Left forelimb (tissue), 1 donor: ENCODE measurements at regions not wholly inside any gene's neighbourhood (a gene's known extent, or its start where the extent isn't known, plus 50 kb on each side); places are given as distances from the start of the nearest gene placed in this dataset.

Experiments used
- DNase-seq: peaks from one replicate; pipeline ENCODE4 v3.0.0-alpha.2; 2018; ENCODE audit warnings: low spot score

DNA sequence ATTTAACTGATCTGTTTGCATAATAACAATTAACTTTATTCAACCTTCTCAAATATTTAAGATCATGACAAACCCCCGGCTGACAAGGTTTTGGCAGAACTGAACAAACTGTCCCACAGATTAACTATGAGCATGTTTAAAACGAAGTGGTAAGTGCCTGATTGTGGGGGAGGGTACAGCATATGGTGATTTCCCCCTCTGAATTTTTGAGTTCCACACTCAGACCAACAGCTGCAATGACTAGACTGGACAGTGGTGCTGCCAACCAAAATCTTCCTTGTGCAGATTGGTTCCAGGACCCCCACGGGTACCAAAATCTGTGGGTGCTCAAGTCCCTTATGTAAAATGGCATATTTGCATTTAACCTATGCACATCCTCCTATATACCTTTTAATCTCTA is 449.5 kb downstream of the SHQ1 start:
- DNase-seq = no peak

DNA sequence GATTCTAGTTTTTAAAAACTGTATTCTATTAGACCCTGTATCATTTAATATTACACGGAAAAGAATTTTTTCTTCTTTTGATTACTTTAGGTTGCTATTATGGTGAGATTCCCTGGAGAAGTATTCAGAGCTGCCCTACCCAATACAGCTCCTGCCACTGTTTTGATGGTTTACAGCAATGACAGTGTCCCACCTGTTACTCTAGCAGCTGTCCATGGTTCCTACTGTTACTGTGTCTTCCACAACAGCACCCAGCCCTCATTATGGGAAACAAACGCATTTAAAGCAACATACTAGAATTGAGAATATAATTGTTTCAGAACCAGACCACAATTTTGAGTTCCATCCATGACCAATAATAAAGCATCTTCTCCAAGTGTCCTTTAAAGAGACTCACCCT is 450.7 kb downstream of the SHQ1 start:
- no peak for DNase-seq

DNA sequence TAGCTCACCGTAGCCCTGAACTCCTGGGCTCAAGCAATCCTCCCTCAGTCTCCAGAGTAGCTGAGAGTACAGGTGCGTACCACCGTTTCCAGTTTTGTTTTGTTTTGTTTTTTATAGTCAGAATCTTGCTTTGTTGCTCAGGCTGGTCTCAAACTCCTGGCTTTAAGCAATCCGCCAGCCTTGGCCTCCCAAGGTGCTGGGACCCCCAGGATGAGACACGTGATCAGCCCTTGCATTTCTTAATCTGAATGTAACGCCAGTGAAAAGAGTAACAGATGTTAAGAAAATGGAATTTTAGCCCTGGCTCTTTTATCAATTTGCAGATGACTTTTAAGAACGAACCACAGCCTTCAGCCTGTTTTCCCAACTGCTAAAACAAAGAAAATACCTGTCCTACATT is 451.3 kb downstream of the SHQ1 start:
- DNase-seq = no peak

DNA sequence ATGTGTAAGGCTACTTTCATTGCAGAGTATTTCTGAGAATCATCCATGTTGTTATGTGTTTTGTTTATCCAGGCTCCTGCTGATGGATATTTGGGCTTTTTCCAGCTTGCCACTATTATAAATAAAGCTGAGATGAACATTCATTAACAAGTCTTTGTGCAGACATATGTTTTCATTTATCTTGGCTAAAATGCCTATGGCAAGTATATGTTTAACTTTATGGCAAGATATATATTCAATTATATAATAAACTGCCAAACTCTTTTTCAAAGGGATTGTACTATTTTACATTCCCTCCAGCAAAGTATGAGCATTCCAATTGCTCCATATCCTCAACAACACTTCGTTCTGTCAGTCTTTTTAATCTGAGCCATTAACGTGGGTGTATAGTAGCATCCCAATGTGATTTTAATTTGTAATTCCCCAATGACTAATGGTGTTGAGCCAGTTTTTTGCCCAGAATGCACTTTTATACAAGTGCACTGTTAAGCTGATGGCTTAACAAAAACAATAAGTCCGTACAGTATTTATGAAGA is 452.4 kb downstream of the SHQ1 start:
- DNase-seq = no peak

DNA sequence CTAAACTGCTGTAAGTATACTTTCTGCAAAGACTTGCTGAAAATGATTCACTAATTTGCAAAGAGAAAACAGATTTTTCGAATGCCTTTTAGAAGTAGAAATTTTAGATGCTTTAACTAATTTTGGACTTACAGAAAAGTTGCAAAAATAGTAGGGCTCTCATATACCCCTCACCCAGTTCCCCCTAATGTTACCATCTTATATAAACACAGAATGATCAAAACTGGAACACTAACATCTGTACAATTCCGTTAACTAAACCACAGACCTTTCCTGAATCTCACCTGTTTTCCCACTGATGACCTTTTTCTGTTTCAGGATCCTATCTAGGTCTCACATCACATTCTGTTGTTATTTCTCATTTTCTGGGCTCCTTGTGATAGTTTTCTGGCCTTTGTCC is 454.8 kb downstream of the SHQ1 start:
- no peak for DNase-seq

DNA sequence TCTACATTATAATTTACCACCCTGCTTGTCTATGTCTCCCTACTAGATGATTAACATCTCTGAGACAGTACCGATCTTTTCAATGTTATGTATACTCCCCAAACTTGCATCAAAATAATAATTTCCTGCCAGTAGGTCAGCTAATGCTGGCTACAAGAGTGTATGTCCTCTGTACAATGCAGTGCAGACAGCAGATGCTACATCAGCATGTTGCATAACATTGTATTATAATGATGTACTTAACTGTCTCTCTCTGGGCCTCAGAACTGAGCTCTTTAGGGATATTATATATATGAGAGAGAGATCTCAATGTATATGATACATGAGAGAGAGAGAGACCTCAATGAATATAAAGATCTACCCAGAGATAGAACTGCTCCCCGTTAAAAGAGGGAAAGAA is 456.6 kb downstream of the SHQ1 start:
- no peak for DNase-seq

DNA sequence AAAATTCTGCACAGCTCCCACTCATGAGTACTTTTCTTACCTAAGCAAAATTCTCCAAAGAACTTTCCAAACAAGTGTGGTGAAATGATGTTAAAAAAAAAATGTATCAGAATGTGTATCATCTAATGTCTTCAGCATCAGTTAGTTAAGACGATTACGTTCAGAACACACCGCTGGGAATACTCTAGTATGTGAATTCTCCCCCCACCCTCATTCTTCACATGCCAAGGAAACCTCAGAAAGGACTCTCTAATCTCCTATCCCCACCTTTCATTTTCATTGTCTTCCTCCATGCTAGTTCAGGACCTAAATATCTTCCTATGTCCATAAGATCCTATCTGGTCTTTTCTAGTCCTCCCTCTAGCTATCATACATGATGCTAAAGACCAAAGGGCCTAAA is 457.4 kb downstream of the SHQ1 start:
- no peak for DNase-seq

DNA sequence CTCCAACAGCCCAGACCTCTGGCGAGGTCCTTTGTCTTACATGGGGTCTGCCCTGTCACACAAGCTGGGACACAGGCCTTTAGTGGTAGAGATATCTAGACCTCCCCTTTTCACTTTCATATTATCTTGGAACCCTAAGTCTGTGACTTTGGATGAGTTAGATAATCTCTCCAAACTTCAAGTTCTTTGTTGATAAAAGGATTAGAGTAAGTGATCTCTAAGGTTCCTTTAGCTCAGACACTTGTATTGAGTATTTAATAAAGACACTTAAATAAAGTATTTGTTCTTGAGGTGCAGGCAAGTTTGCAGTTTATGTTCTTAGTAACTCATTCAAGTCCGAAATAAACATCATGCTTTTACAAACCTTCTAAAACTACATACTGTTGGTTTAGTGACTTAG is 459.6 kb downstream of the SHQ1 start:
- no peak for DNase-seq

DNA sequence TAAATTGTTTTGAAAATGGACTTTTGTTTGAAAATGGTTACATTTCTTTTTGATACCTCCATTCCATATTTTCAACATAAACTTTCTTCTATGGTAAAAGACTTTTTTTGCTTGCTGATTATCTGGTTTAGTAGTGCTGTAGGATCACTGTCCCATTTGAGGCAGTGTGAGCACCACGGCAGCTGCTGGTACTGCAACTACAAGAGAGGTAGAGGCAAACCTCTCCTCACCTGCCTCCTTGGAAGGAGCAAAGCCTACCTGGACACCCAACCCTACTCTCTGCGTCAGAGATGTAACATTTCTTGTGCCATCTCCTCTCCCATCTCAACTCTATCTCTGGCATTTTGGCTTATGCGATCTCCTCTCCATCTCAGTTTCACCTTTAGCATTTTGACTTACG is 460.1 kb downstream of the SHQ1 start:
- no peak for DNase-seq

DNA sequence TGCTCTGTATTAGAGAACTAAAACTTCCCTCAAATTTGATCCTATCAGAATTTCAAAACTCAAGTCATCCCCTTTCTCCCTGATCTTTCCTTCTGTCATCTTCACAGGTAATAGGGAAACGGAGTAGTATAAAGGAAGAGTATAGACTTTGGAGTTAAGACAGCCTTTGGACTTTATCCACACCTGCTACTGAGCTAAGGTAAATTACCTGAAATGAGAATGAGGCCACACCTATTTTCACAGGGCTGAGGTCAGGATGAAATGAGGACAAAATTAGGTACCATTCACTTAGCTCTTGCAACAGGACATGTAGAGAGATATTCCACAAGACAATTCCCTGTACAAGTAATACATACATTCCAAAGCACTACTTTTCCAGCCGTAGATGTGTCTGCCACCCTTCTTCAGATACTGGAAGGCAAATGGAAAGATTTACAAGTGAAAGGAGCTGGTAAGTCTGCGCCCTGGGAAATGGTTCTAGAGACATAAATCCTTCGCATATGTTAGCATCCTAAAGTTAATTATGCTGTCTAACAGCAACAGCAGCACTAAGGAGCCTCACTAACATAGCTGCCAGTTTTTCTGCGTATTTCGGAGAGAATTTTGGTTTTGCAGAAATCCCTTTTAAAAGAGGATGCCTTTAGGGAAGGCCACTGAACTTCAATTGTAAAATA is 461.8 kb downstream of the SHQ1 start:
- no peak for DNase-seq

DNA sequence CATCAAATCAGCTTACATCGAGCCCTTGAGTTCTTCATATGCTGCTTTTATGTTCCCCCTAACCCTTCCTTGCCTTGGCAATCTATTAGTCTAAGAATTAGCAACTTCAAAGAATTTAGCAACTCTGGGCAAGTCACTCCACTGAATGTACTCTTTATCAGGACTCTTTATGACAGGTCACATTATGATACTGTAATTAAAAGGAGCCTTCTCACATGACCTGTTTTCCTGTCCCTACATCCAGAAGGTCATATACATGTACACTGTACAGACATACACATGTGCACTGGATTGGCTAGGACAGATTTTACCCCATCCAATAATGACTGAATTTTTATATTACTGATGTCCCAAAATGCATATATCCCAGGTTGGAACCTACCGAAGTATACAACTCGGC is 463.1 kb downstream of the SHQ1 start:
- DNase-seq = no peak

DNA sequence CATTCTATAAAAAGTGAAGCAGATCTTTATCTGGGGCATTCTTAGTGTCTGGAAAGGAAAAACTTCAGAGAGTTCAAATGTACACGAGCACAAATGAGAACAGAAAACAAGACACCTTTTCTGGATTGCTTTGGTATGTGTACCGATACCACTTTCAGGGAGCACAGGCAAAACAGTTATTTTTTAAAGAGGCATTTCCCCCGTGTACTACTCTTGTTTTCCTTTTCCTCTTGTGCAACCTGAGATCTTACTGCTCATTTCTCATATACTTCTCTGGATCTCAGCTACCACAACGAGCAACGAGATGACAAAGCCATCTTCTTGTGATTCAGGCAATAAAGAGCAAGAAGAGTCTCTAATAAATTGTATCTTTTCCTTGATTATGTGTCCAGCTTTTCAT is 463.6 kb downstream of the SHQ1 start:
- DNase-seq = no peak

DNA sequence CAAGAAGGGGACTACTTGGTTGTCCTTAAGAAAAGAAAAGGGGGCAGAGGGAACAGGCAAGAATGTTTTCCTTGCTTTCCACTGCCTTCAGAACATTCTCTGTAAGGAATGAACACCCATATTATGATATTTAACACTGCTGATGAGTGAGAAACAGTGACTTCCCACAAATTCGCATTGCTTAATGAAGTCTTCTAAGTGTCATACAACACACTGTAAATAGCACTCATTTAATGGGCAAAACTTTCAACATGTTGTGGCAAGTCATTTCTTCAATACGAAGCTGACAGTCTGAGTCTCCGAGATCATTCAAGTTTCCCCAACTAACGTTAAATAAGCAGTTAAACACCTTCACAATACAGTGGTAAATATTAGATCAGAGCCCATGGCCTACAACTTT is 464.4 kb downstream of the SHQ1 start:
- DNase-seq = no peak

DNA sequence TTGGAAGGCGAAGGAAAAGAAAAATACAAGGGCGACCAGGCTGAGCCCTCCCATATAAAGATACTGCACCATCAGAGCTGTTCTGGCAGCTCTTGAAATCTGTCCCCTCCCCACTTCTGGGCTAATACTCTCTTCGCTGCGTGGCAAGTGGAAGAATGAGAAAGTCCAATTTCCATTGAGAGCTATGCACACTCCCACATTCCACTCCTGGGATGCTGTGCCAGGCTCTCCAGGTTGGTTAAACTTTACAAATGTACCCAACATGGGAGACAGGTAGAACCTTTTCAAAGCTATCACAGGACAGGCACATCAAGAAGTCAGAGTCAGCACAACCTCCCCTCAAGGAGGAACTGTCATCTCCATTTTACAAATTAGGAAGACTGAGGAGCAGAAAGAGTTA is 465.0 kb downstream of the SHQ1 start:
- no peak for DNase-seq

DNA sequence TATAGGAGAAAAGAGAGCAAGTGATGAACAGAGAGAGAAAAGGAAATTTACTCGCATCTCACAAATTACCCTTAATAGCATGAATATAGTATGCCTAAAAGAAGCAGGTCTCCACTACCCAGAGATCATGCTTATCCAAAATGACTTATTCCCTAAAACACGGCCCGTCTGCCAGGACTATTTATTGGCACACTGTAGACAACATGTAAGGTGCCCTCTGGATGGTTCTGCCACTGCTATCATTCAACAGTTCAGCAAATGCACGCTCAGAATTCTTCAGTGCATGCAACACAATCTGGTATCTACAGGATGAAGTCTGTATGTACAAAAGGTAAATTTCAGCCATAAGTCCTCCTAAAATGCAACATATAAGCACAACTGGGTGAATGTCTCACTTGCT is 465.8 kb downstream of the SHQ1 start:
- no peak for DNase-seq

DNA sequence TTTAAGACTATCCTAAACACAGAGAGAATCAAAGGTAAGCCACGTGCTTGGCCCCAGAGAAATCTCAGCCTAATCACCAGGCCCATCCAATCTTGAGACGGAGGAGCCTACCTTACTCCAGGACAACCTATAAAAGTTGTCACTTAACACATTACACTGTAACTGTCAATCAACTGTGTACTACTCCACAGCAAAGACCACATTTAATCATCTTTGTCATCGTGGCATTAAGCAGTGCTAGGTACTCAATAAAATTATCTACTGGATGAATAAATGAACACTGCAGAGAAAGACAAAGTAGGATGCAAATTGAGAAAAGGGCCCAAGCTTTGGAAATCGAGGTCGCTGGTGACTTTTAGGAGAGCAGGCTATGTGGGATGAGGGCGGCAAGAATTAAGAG is 466.7 kb downstream of the SHQ1 start:
- no peak for DNase-seq

DNA sequence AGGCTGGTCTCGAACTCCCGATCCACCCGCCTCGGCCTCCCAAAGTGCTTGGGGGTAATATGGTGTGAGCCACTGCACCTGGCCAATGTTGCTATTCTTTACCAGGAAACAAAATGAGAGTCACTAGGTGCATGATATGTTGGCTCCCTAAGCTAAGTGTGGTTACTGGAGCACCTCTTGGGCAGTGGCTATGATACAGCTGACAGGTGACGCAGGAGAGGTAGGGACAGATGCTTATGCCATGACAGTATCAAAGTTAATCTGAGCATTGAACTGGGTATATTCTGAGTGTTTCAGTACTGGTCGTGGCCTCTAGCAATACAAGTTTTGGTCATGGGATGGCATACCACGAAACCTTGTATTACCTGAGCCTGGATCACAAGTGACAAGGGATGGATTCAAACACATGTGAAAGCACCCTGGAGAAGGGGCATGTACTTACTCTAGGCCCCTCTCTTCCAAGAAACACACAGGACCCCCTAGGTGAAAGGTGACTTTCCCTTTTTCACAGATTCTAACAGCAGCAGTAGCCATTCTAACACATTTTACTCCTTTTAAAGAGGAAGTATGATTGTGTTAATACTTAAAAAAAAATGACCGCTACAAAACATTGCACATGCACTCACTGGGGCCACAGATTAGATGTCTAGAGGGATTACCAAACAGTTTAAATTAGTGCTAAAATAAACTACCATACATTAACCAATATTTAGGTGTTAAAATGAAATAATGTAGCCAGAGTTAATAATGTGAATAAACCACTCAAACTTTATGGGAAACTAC is 467.3 kb downstream of the SHQ1 start:
- DNase-seq = no peak

DNA sequence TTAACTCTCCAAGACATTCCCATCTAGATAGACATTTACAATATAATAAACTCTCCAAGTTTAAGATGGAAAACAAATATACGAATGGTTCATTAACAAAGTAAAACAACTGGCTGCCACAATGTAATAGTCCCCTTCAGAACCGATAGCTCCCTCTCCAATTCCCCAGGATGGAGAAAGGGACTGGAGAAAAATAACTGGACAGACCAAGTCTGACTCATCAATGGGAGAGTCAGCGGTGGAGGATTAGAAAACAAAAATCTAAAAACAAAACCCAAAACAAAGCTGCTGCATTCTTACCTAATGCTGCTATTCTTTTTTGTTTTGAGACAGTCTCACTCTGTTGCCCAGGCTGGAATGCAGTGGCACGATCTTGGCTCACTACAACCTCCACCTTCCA is 468.1 kb downstream of the SHQ1 start:
- DNase-seq = no peak

DNA sequence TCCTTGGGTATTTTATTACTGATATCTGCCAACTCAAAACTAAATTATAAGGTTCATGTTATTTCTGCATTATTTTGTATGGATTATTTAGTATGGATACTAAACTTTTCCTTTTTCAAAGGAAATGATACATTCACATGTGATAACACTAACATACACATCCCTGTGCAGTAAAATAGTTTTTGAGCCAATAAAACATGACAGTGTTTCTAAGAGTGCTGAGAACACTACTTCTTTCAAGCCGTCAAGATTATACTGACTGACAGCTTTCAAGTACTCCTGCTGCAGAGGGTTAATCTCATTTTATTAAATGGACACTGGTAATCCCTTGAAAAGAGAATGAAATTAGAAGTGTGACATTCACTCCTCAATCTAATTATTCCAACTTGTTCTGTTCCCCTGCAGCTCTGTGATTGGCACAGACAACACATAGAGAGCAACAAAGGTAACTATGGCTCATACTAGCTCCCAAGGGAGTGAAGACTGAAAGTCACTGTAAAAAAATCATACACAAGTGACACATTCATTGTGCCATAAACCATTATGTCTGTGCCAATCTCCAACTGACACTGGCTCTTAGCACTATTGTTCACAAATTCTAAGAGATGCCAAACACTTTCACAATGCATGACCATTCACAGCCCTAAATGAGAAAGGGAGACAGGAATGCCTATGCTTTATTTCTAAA is 468.6 kb downstream of the SHQ1 start:
- no peak for DNase-seq

DNA sequence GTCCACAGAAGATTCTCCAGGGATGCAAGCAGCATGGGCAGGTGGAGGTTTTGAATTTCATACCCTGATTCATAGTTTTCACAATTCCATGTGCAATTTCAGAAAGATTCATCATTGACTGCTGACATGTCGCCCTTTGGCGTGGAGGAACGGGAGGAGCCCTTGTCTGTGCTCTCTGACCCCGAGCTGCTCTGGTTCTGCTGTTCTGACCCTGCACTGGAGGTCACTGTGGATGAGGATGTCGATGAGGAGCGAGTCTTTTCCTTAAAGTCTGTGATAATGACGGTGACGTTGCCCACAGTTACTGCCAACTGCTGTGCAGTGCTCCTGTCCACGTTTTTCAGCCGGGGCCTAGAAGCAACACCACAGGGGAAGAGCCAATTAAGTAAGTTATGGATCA is 470.0 kb downstream of the SHQ1 start:
- no peak for DNase-seq

DNA sequence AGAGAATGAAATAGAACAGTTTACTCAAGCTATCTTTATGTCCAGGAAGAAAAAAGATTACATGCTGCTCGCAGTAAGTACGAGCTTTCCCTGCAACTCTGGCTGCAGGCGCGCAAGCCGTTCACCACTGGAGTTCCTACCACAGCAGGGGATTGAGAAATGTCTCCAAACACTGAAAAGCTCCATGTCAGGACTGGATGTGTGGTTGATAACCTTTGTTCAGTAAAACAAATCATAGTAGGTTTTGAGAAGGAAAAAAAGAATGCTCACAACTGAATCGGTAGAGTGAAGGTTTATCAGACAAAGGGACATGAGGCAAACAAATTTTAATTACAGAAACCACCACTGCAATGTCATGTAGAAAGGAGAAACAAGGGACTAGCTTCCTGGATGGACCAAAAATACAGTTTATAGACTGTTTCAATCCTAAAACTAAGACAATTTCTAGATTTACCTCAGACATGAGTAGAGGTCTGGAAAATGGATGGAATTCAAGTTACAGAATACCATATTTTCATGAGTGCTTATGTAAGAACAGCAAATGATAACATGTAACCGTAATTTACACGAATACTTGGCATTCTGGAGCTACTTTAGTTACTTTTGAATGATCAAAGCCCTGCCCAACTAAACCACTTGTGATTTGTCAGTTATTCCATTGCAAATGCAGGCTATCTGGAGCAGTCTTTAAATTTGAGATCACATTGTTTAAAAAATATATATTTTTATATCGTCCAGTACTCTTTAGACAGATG is 471.1 kb downstream of the SHQ1 start:
- no peak for DNase-seq
